IMR-90 (cell line): ENCODE measurements at regions not wholly inside any gene's neighbourhood (a gene's known extent, or its start where the extent isn't known, plus 50 kb on each side); places are given as distances from the start of the nearest gene placed in this dataset.

Experiments
- ATAC-seq: fragments of 200-7000 bp; cut with Tn5 transposase; 2 replicates; pipeline ENCODE4 v1.9.1; 2020; ENCODE audit warnings: low read depth, mild to moderate bottlenecking, moderate library complexity
- BruUV-seq: library from RNA; stranded (reverse); fragments of 400-500 nt; replicated peaks from 2 replicates; lab custom pipeline; 2021; lab: Mats Ljungman, UMichigan
- CTCF ChIA-PET: fragments of 300-600 bp; formaldehyde crosslinking; extraction: SDS; loops from one replicate; lab custom pipeline; 2021; ENCODE audit warnings: antibody characterized with exemption; lab: Yijun Ruan, JAX
- POLR2A ChIA-PET: fragments of 300-600 bp; sonication (Branson Sonifier 250); formaldehyde crosslinking; loops from one replicate; lab custom pipeline; 2022; ENCODE audit warnings: antibody characterized with exemption; ENCODE audit not compliant: unreplicated experiment; lab: Charles Lee
- DNase-seq: peaks from one replicate; pipeline ENCODE4 v3.0.0; 2013
- H2AFZ ChIP-seq: replicated peaks from 2 replicates; pipeline ENCODE3; 2013; ENCODE audit warnings: low read length, mild to moderate bottlenecking; ENCODE audit not compliant: poor library complexity
- H2AK5ac ChIP-seq: 2 replicates; pipeline ENCODE4 v1.6.1; 2013; ENCODE audit warnings: low read depth, low read length, inconsistent platforms
- H2AK9ac ChIP-seq: replicated peaks from 2 replicates; pipeline ENCODE3; 2013; ENCODE audit warnings: mild to moderate bottlenecking, low read depth, low read length, moderate library complexity; ENCODE audit not compliant: poor library complexity
- H2BK120ac ChIP-seq: 2 replicates; pipeline ENCODE4 v1.6.1; 2013; ENCODE audit warnings: low read depth, low read length, inconsistent platforms
- H2BK15ac ChIP-seq: 3 replicates; pipeline ENCODE4 v1.6.1; 2013; ENCODE audit warnings: low read depth, low read length, inconsistent platforms
- H2BK20ac ChIP-seq: 2 replicates; pipeline ENCODE4 v1.6.1; 2013; ENCODE audit warnings: low read depth, mild to moderate bottlenecking, inconsistent platforms, low read length, moderate library complexity
- H2BK5ac ChIP-seq: 2 replicates; pipeline ENCODE4 v1.6.1; 2013; ENCODE audit warnings: mild to moderate bottlenecking, low read depth, low read length, inconsistent platforms; ENCODE audit not compliant: poor library complexity, severe bottlenecking
- H3K14ac ChIP-seq: replicated peaks from 2 replicates; pipeline ENCODE4 v1.6.1; 2013; ENCODE audit warnings: low read depth, low read length, inconsistent platforms
- H3K18ac ChIP-seq: 2 replicates; pipeline ENCODE4 v1.6.1; 2013; ENCODE audit warnings: low read depth, low read length, control low read depth
- H3K23ac ChIP-seq: 2 replicates; pipeline ENCODE4 v1.6.1; 2013; ENCODE audit warnings: low read depth, low read length, inconsistent platforms
- H3K27ac ChIP-seq: 2 replicates; pipeline ENCODE4 v1.5.1; 2013; ENCODE audit warnings: mild to moderate bottlenecking, control low read depth, low read length; ENCODE audit not compliant: insufficient read depth
- H3K27me3 ChIP-seq: 2 replicates; pipeline ENCODE4 v1.6.1; 2013; ENCODE audit warnings: low read length; ENCODE audit not compliant: control insufficient read depth, insufficient read depth
- H3K36me3 ChIP-seq: 2 replicates; pipeline ENCODE4 v1.6.1; 2013; ENCODE audit warnings: low read length, mixed read lengths; ENCODE audit not compliant: control insufficient read depth, insufficient read depth
- H3K4ac ChIP-seq: 2 replicates; pipeline ENCODE4 v1.6.1; 2013; ENCODE audit warnings: low read depth, low read length, inconsistent platforms
- H3K4me1 ChIP-seq: 2 replicates; pipeline ENCODE4 v1.6.1; 2013; ENCODE audit warnings: low read length, mixed read lengths; ENCODE audit not compliant: control insufficient read depth, insufficient read depth
- H3K4me2 ChIP-seq: 2 replicates; pipeline ENCODE4 v1.6.1; 2013; ENCODE audit warnings: low read depth, mild to moderate bottlenecking, control low read depth, low read length, moderate library complexity
- H3K4me3 ChIP-seq: 2 replicates; pipeline ENCODE4 v1.5.1; 2013; ENCODE audit warnings: low read depth, mild to moderate bottlenecking, control low read depth, low read length, moderate library complexity; ENCODE audit not compliant: insufficient read depth
- H3K56ac ChIP-seq: 2 replicates; pipeline ENCODE4 v1.6.1; 2013; ENCODE audit warnings: low read length, inconsistent platforms; ENCODE audit not compliant: insufficient read depth; ENCODE audit errors: extremely low read depth
- H3K79me1 ChIP-seq, 2 experiments: 2 replicates each; pipeline ENCODE4 v1.6.1; 2013; ENCODE audit warnings: low read length in 2 of 2, inconsistent platforms in 1 of 2, low read depth in 1 of 2
- H3K9ac ChIP-seq: 2 replicates; pipeline ENCODE4 v1.6.1; 2013; ENCODE audit warnings: low read depth, low read length, control low read depth
- H3K9me1 ChIP-seq: 2 replicates; pipeline ENCODE4 v1.6.1; 2013; ENCODE audit warnings: low read length, inconsistent platforms; ENCODE audit not compliant: insufficient read depth
- H3K9me3 ChIP-seq: 2 replicates; pipeline ENCODE4 v1.6.1; 2013; ENCODE audit warnings: low read length; ENCODE audit not compliant: control insufficient read depth, insufficient read depth
- H4K20me1 ChIP-seq: 2 replicates; pipeline ENCODE4 v1.6.1; 2013; ENCODE audit warnings: low read length, inconsistent platforms; ENCODE audit not compliant: insufficient read depth
- H4K5ac ChIP-seq: 2 replicates; pipeline ENCODE4 v1.6.1; 2013; ENCODE audit warnings: mild to moderate bottlenecking, low read depth, low read length, control low read depth
- H4K8ac ChIP-seq, 2 experiments: 2 replicates each; pipeline ENCODE4 v1.6.1; 2013; ENCODE audit warnings: low read depth in 2 of 2, low read length in 2 of 2, control low read depth in 1 of 2, inconsistent platforms in 1 of 2
- H4K91ac ChIP-seq: 2 replicates; pipeline ENCODE4 v1.6.1; 2013; ENCODE audit warnings: low read depth, low read length, inconsistent platforms; ENCODE audit not compliant: insufficient read depth
- BHLHE40 ChIP-seq: fragments of 150-350 bp; IDR thresholded peaks from 2 replicates; pipeline ENCODE4 v1.6.1; 2016; ENCODE audit warnings: mild to moderate bottlenecking, low read depth, low read length
- CEBPB ChIP-seq: IDR thresholded peaks from 2 replicates; pipeline ENCODE4 v1.6.1; 2012; ENCODE audit warnings: low read depth, low read length, improper control_type of control experiment
- FOS ChIP-seq: fragments of 150-350 bp; IDR thresholded peaks from 2 replicates; pipeline ENCODE4 v1.6.1; 2016; ENCODE audit warnings: low read depth, low read length
- MAFK ChIP-seq: IDR thresholded peaks from 2 replicates; pipeline ENCODE4 v1.6.1; 2012; ENCODE audit warnings: low read depth, low read length, improper control_type of control experiment
- MAZ ChIP-seq: IDR thresholded peaks from 2 replicates; pipeline ENCODE4 v1.6.1; 2012; ENCODE audit warnings: low read depth, mild to moderate bottlenecking, low read length, improper control_type of control experiment, moderate library complexity, borderline replicate concordance
- MXI1 ChIP-seq: IDR thresholded peaks from 2 replicates; pipeline ENCODE4 v1.6.1; 2012; ENCODE audit warnings: low read depth, mild to moderate bottlenecking, low read length, moderate library complexity, borderline replicate concordance
- RAD21 ChIP-seq: IDR thresholded peaks from 2 replicates; pipeline ENCODE4 v1.6.1; 2012; ENCODE audit warnings: low read length, improper control_type of control experiment
- RCOR1 ChIP-seq: IDR thresholded peaks from 2 replicates; pipeline ENCODE4 v1.6.1; 2012; ENCODE audit warnings: mild to moderate bottlenecking, low read length, improper control_type of control experiment; ENCODE audit not compliant: insufficient replicate concordance
- SMC3 ChIP-seq: fragments of 150-350 bp; IDR thresholded peaks from 2 replicates; pipeline ENCODE4 v1.6.1; 2016; ENCODE audit warnings: low read depth, mild to moderate bottlenecking, antibody characterized with exemption, low read length, moderate library complexity
- WGBS, 2 experiments: methylation state at CpG; one replicate each; pipeline versions ENCODE4 v1.1.5 to v1.1.7; 2013; ENCODE audit warnings: missing lambda C conversion rate in 2 of 2; ENCODE audit not compliant: insufficient read length in 1 of 2; ENCODE audit errors: extremely low coverage in 2 of 2; 5-methylcytosine and 5-hydroxymethylcytosine counted together
- dilution Hi-C: fragments of 300-500 bp; cut with HindIII; formaldehyde crosslinking; loops from one replicate; pipeline ENCODE4 v1.14.3; 2018; ENCODE audit warnings: low sequenced_read_pairs; ENCODE audit not compliant: unreplicated experiment
- in situ Hi-C: fragments of 300-500 bp; cut with MboI; formaldehyde crosslinking; loops from 3 replicates; pipeline ENCODE4 v1.14.3; 2019; ENCODE audit warnings: low sequenced_read_pairs, inconsistent platforms, mixed read lengths
- intact Hi-C: fragments of 100-400 bp; cut with micrococcal nuclease; formaldehyde crosslinking; loops from 2 replicates; pipeline ENCODE4 v1.10.0; 2022

DNA sequence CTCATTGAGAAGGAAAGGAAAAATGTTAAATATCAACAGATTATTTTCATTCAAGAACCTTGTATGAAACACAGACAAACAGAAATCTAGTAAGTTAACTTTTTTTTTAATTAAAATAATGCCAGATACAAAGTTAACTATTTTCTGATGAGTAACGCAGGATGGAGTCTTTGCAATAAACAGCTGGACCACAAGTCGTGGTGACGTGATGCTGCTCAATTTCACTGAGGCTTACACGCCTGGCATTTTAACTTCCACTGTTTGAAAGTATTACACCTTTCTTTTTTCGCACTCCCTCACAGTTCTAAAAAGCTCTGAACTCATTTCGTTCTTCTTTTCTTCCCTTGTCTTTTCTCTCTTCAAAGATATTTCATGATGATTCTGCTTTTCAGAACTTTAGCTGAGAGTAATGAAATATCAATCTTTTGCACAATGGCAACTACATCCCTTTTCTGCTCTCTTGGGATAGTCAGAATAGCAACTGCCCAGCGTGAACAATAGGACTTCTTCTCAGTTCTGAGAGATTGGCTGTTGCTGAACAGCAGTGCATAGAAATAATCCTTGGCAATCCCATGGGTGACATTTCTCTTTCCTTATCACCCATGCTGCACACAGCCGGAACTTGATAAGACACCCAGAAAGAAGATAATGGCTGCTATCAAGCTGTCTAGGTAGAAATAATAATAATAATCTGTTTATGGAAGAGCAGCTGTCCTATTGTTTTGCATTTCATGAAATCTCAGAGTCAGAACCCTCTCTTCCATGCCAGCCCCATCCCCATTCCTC, 160.5 kb downstream of the BTG1 start:
- POLR2A ChIA-PET = no interaction called here
- peak overlapping the region; percentile 78; the same call in 1 of the 2 replicates for H2AK5ac ChIP-seq
- no peak overlapping the region for H2AK9ac ChIP-seq
- H3K4me1 ChIP-seq = peaks cover 27% of the 10 kb centered on the region
- DNase-seq (peak; percentile 83), ATAC-seq (peak; percentile 69)
- H3K18ac ChIP-seq = peak overlapping the region; percentile 69; the same call in 1 of the 2 replicates
- intact Hi-C loops = loop anchor here (5.0 kb wide), 1 partner anchor 92 kb away; no protein-coding TSS in a partner anchor
- H2BK15ac ChIP-seq = peak overlapping the region; percentile 60; the same call in 2 of the 3 replicates
- TF ChIP-seq MAZ (no peak), FOS (peak; percentile 56; the same call in 1 of the 2 replicates), MXI1 (no peak), RCOR1 (no peak), MAFK (0 out of 2 replicates have a peak, but pooled peaks have one; percentile 8), SMC3 (no peak), BHLHE40 (no peak), CEBPB (peak; percentile 58; the same call in 1 of the 2 replicates), RAD21 (no peak)
- no peak overlapping the region; the same call in 1 of the 2 replicates for H3K9ac ChIP-seq
- peak overlapping the region; percentile 46 for H3K27ac ChIP-seq
- H2BK20ac ChIP-seq = peak overlapping the region; percentile 82
- peak overlapping the region; percentile 92 for H2BK120ac ChIP-seq
- H3K9me1 ChIP-seq = peaks cover 6% of the 10 kb centered on the region; the same call in 1 of the 2 replicates
- WGBS, 2 experiments = no CpG with 5 or more reads among the region's 8 CpGs
- CTCF ChIA-PET = interaction anchor here (0.6 to 1.0 kb wide), 2 partner anchors 53 to 446 kb away, joined by 3 to 5 read pairs; no protein-coding TSS in a partner anchor
- no peaks in the 10 kb centered on the region for H3K9me3 ChIP-seq
- peak overlapping the region; percentile 54 for H4K91ac ChIP-seq
- 0 out of 2 replicates have a peak overlapping the region, but pooled peaks have one; percentile 1 for H3K23ac ChIP-seq
- H2BK5ac ChIP-seq = peak overlapping the region; percentile 90
- H4K8ac ChIP-seq = peak overlapping the region; percentile 18 to 58; a peak in 2 of 4 replicates
- in situ Hi-C loops = no loop called here
- no peak overlapping the region for H2AFZ ChIP-seq
- peak overlapping the region; percentile 37; the same call in 1 of the 2 replicates for H3K56ac ChIP-seq
- dilution Hi-C loops = no loop called here
- no peak overlapping the region for H3K4me3 ChIP-seq
- H4K20me1 ChIP-seq = no peaks in the 10 kb centered on the region
- H3K36me3 ChIP-seq = no peaks in the 10 kb centered on the region
- peak overlapping the region; percentile 86; the same call in 1 of the 2 replicates for H3K4ac ChIP-seq
- peak overlapping the region; percentile 6; the same call in 1 of the 2 replicates for H3K14ac ChIP-seq
- H3K4me2 ChIP-seq = peak overlapping the region; percentile 60; the same call in 1 of the 2 replicates
- no TSS peak for BruUV-seq
- peak overlapping the region; percentile 23; the same call in 1 of the 2 replicates for H4K5ac ChIP-seq
- no peaks in the 10 kb centered on the region for H3K79me1 ChIP-seq
- H3K27me3 ChIP-seq = no peaks in the 10 kb centered on the region
